Panc1 (cell line): ENCODE measurements at regions not wholly inside any gene's neighbourhood (a gene's known extent, or its start where the extent isn't known, plus 50 kb on each side); places are given as distances from the start of the nearest gene placed in this dataset.

Experiments used
- CTCF ChIP-seq: fragments of 450-650 bp; IDR thresholded peaks from 2 replicates; pipeline ENCODE4 v1.5.1; 2017; ENCODE audit warnings: mild to moderate bottlenecking
- POLR2AphosphoS5 ChIP-seq: IDR thresholded peaks from 2 replicates; pipeline ENCODE4 v1.6.1; 2012; ENCODE audit warnings: mild to moderate bottlenecking, low read depth, low read length, moderate library complexity
- SIN3A ChIP-seq: IDR thresholded peaks from 2 replicates; pipeline ENCODE4 v1.6.1; 2012; ENCODE audit warnings: low read depth, mild to moderate bottlenecking, low read length, moderate library complexity, borderline replicate concordance; ENCODE audit not compliant: insufficient read depth
- TCF7L2 ChIP-seq: IDR thresholded peaks from 2 replicates; pipeline ENCODE4 v1.6.1; 2011; ENCODE audit warnings: mild to moderate bottlenecking, low read depth, low read length, inconsistent platforms
- TF ChIP-seq, protein P1 (sequence below), 2 experiments: IDR thresholded peaks; 2 replicates each; pipeline ENCODE4 v1.6.1; 2011 to 2012; ENCODE audit warnings: low read depth in 2 of 2, control low read depth in 1 of 2, low read length in 1 of 2, mild to moderate bottlenecking in 1 of 2, moderate library complexity in 1 of 2; ENCODE audit not compliant: insufficient read depth in 1 of 2

- TF ChIP-seq CTCF, result no peak
- no peak for TF ChIP-seq POLR2AphosphoS5
- TF ChIP-seq TCF7L2, result no peak
- no peak for TF ChIP-seq SIN3A
- TF ChIP-seq, protein P1, sequence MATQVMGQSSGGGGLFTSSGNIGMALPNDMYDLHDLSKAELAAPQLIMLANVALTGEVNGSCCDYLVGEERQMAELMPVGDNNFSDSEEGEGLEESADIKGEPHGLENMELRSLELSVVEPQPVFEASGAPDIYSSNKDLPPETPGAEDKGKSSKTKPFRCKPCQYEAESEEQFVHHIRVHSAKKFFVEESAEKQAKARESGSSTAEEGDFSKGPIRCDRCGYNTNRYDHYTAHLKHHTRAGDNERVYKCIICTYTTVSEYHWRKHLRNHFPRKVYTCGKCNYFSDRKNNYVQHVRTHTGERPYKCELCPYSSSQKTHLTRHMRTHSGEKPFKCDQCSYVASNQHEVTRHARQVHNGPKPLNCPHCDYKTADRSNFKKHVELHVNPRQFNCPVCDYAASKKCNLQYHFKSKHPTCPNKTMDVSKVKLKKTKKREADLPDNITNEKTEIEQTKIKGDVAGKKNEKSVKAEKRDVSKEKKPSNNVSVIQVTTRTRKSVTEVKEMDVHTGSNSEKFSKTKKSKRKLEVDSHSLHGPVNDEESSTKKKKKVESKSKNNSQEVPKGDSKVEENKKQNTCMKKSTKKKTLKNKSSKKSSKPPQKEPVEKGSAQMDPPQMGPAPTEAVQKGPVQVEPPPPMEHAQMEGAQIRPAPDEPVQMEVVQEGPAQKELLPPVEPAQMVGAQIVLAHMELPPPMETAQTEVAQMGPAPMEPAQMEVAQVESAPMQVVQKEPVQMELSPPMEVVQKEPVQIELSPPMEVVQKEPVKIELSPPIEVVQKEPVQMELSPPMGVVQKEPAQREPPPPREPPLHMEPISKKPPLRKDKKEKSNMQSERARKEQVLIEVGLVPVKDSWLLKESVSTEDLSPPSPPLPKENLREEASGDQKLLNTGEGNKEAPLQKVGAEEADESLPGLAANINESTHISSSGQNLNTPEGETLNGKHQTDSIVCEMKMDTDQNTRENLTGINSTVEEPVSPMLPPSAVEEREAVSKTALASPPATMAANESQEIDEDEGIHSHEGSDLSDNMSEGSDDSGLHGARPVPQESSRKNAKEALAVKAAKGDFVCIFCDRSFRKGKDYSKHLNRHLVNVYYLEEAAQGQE (IDR thresholded peaks at IDR 0.05; ENCODE audit: insufficient read depth in 1 of 2, low read depth in 2 of 2, low read length in 1 of 2), result no peak
These were observed 103.8 kb downstream of the ZNF280B start for GRCh38 chr22:22404598-22405284.
